HG02798 (cell line): ENCODE measurements at regions not wholly inside any gene's neighbourhood (a gene's known extent, or its start where the extent isn't known, plus 50 kb on each side); places are given as distances from the start of the nearest gene placed in this dataset.
A peak's percentile ranks its signal among the peaks of the same experiment; 100 is the strongest.
"Not testable (repeated sequence)": the region's sequence is repeated elsewhere in the genome, so short reads cannot be mapped to it uniquely, and the experiment has no call there.

Experiments used
- ATAC-seq: cut with Tn5 transposase; IDR thresholded peaks from one replicate; pipeline ENCODE4 v1.9.1; 2021; ENCODE audit warnings: mild to moderate bottlenecking; ENCODE audit not compliant: unreplicated experiment, poor library complexity

- no peak for ATAC-seq
These were observed 361.4 kb upstream of the POU5F2 start for GRCh38 chr5:94102849-94103248.

GRCh38 chr5:94097384-94097783 lies 356.0 kb upstream of the POU5F2 start:
- not testable (repeated sequence) for ATAC-seq

- ATAC-seq = no peak
These were observed 353.5 kb upstream of the POU5F2 start for GRCh38 chr5:94094793-94095441.

- ATAC-seq = no peak
These were observed 351.9 kb upstream of the POU5F2 start for GRCh38 chr5:94093300-94093699.

- not testable (repeated sequence) for ATAC-seq
These were observed 345.2 kb upstream of the POU5F2 start for GRCh38 chr5:94086635-94087034.

GRCh38 chr5:94086194-94086593 lies 344.8 kb upstream of the POU5F2 start:
- ATAC-seq = no peak

- ATAC-seq = no peak
These were observed 341.0 kb upstream of the POU5F2 start for GRCh38 chr5:94082405-94082804.

GRCh38 chr5:94081088-94081487 lies 339.7 kb upstream of the POU5F2 start:
- no peak for ATAC-seq

GRCh38 chr5:94080390-94080789 lies 339.0 kb upstream of the POU5F2 start:
- no peak for ATAC-seq

- no peak for ATAC-seq
These were observed 330.7 kb upstream of the POU5F2 start for GRCh38 chr5:94072116-94072515.

GRCh38 chr5:94066437-94067207 lies 325.2 kb upstream of the POU5F2 start:
- ATAC-seq = no peak

- ATAC-seq = no peak
These were observed 322.6 kb upstream of the POU5F2 start for GRCh38 chr5:94064025-94064424.

- no peak for ATAC-seq
These were observed 316.3 kb upstream of the POU5F2 start for GRCh38 chr5:94057655-94058054.

GRCh38 chr5:94057217-94057616 lies 315.8 kb upstream of the POU5F2 start:
- ATAC-seq = no peak

GRCh38 chr5:94049307-94049922 lies 308.0 kb upstream of the POU5F2 start:
- ATAC-seq = peak; percentile 56

GRCh38 chr5:94045839-94046782 lies 304.7 kb upstream of the POU5F2 start:
- ATAC-seq = no peak

GRCh38 chr5:94043311-94043710 lies 301.9 kb upstream of the POU5F2 start:
- ATAC-seq = no peak

- ATAC-seq = no peak
These were observed 299.3 kb upstream of the POU5F2 start for GRCh38 chr5:94040591-94041148.

GRCh38 chr5:94039101-94039500 lies 297.7 kb upstream of the POU5F2 start:
- ATAC-seq = no peak

- ATAC-seq = no peak
These were observed 290.2 kb upstream of the POU5F2 start for GRCh38 chr5:94031631-94032030.
